Endothelial cell of umbilical vein (primary cell): ENCODE measurements at regions not wholly inside any gene's neighbourhood (a gene's known extent, or its start where the extent isn't known, plus 50 kb on each side); places are given as distances from the start of the nearest gene placed in this dataset.

ENCODE experiments used
- BruUV-seq: library from RNA; stranded (reverse); fragments of 400-500 nt; replicated peaks from 2 replicates; lab custom pipeline; 2021; lab: Mats Ljungman, UMichigan
- CTCF ChIA-PET: fragments of 300-600, 350-600 bp; sonication (Branson Sonifier 250); formaldehyde crosslinking; loops from one replicate; lab custom pipeline; 2021; ENCODE audit warnings: antibody characterized with exemption, inconsistent platforms; lab: Charles Lee
- POLR2A ChIA-PET: fragments of 300-600, 350-600 bp; sonication (Branson Sonifier 250); formaldehyde crosslinking; loops from one replicate; lab custom pipeline; 2021; ENCODE audit warnings: antibody characterized with exemption, inconsistent platforms; lab: Charles Lee
- DNase-seq: peaks from one replicate; pipeline ENCODE4 v3.0.0-alpha.2; 2011; ENCODE audit warnings: low read depth, low spot score
- FAIRE-seq: peaks from 2 replicates; lab custom pipeline; 2011; peaks lifted over from hg19 to GRCh38; lab: Jason Lieb, UNC
- H2AFZ ChIP-seq: 2 replicates; pipeline ENCODE4 v1.6.0; 2012; ENCODE audit warnings: low read depth, low read length, control low read depth, inconsistent platforms
- H3K27ac ChIP-seq: 2 replicates; pipeline ENCODE4 v1.5.1; 2011; ENCODE audit warnings: low read depth, mild to moderate bottlenecking, control low read depth, low read length, moderate library complexity; ENCODE audit not compliant: insufficient read depth
- H3K27me3 ChIP-seq, 2 experiments: 2 replicates each; pipeline versions ENCODE4 v1.6.0 to v1.6.1; 2011; ENCODE audit warnings: low read length in 2 of 2, mixed read lengths in 1 of 2; ENCODE audit not compliant: control insufficient read depth in 2 of 2, insufficient read depth in 2 of 2
- H3K36me3 ChIP-seq, 2 experiments: 2 replicates in 1 of 2; 3 replicates in 1 of 2; pipeline ENCODE4 v1.5.1; 2011; ENCODE audit warnings: low read length in 2 of 2, mild to moderate bottlenecking in 1 of 2, moderate library complexity in 1 of 2; ENCODE audit not compliant: control insufficient read depth in 2 of 2, insufficient read depth in 2 of 2; ENCODE audit errors: extremely low read depth in 1 of 2
- H3K4me1 ChIP-seq: 3 replicates; pipeline ENCODE4 v1.5.1; 2011; ENCODE audit warnings: mild to moderate bottlenecking, low read length; ENCODE audit not compliant: control insufficient read depth, insufficient read depth; ENCODE audit errors: extremely low read depth
- H3K4me2 ChIP-seq: 2 replicates; pipeline ENCODE4 v1.6.1; 2011; ENCODE audit warnings: low read length, control low read depth, mixed read lengths; ENCODE audit not compliant: insufficient read depth
- H3K4me3 ChIP-seq, 3 experiments: fragments of 200-600 bp in 1 of 3; sonication (generic), shearing (Covaris generic) in 1 of 3; replicated peaks in 1 of 3; 2 replicates each; pipeline ENCODE4 v1.5.1; 2011 to 2016; ENCODE audit warnings: control low read depth in 3 of 3, low read length in 3 of 3, mild to moderate bottlenecking in 2 of 3, inconsistent platforms in 1 of 3, low read depth in 1 of 3, moderate library complexity in 1 of 3; ENCODE audit not compliant: insufficient read depth in 1 of 3
- H3K79me2 ChIP-seq: 2 replicates; pipeline ENCODE4 v1.6.0; 2012; ENCODE audit warnings: low read length, inconsistent platforms; ENCODE audit not compliant: control insufficient read depth, insufficient read depth
- H3K9ac ChIP-seq: replicated peaks from 2 replicates; pipeline ENCODE3; 2011; ENCODE audit warnings: low read length, control low read depth; ENCODE audit not compliant: insufficient read depth; ENCODE audit errors: extremely low read depth
- H3K9me1 ChIP-seq: replicated peaks from 3 replicates; pipeline ENCODE4 v1.6.0; 2011; ENCODE audit warnings: mild to moderate bottlenecking, low read length; ENCODE audit not compliant: control insufficient read depth, insufficient read depth; ENCODE audit errors: extremely low read depth
- H3K9me3 ChIP-seq: replicated peaks from 2 replicates; pipeline ENCODE4 v1.5.1; 2012; ENCODE audit warnings: low read length, inconsistent platforms; ENCODE audit not compliant: control insufficient read depth, insufficient read depth
- H4K20me1 ChIP-seq: replicated peaks from 2 replicates; pipeline ENCODE3; 2011; ENCODE audit warnings: mild to moderate bottlenecking, low read length; ENCODE audit not compliant: control insufficient read depth, insufficient read depth; ENCODE audit errors: extremely low read depth
- EZH2 ChIP-seq: IDR thresholded peaks from 2 replicates; pipeline ENCODE4 v1.6.1; 2012; ENCODE audit warnings: borderline replicate concordance, low read depth, mild to moderate bottlenecking, moderate library complexity, low read length, inconsistent platforms; ENCODE audit not compliant: severe bottlenecking
- FOS ChIP-seq: IDR thresholded peaks from 2 replicates; pipeline ENCODE4 v1.6.1; 2011; ENCODE audit warnings: mild to moderate bottlenecking, low read length, moderate library complexity, borderline replicate concordance; ENCODE audit not compliant: insufficient read depth
- GATA2 ChIP-seq: IDR thresholded peaks from 2 replicates; pipeline ENCODE4 v1.7.0; 2011; ENCODE audit warnings: low read depth, mild to moderate bottlenecking, moderate library complexity, mixed read lengths, low read length; ENCODE audit not compliant: insufficient read length, insufficient read depth
- JUN ChIP-seq: IDR thresholded peaks from 2 replicates; pipeline ENCODE4 v1.6.1; 2011; ENCODE audit warnings: borderline replicate concordance, low read depth; ENCODE audit not compliant: insufficient read length, insufficient read depth
- dilution Hi-C: fragments of 300-500 bp; cut with MboI; formaldehyde crosslinking; loops from one replicate; pipeline ENCODE4 v1.15.0; 2019; ENCODE audit warnings: low sequenced_read_pairs; ENCODE audit not compliant: extremely low pct_ligation_motif_present
- intact Hi-C: fragments of 100-400 bp; cut with micrococcal nuclease; formaldehyde crosslinking; loops from one replicate; pipeline ENCODE4 v1.10.0; 2022
- TF ChIP-seq, protein P1 (sequence below), 2 donors: IDR thresholded peaks; 1 replicate in 1 of 2; 2 replicates in 1 of 2; pipeline ENCODE4 v1.5.1; 2011; ENCODE audit warnings: low read length in 2 of 2, mild to moderate bottlenecking in 2 of 2, moderate library complexity in 2 of 2, control low read depth in 1 of 2, inconsistent platforms in 1 of 2, low read depth in 1 of 2; ENCODE audit not compliant: insufficient read depth in 1 of 2; ENCODE audit errors: extremely low read depth in 1 of 2
- TF ChIP-seq, protein P2 (sequence below): IDR thresholded peaks from 2 replicates; pipeline ENCODE4 v1.6.1; 2011; ENCODE audit not compliant: insufficient read depth, insufficient read length

DNA sequence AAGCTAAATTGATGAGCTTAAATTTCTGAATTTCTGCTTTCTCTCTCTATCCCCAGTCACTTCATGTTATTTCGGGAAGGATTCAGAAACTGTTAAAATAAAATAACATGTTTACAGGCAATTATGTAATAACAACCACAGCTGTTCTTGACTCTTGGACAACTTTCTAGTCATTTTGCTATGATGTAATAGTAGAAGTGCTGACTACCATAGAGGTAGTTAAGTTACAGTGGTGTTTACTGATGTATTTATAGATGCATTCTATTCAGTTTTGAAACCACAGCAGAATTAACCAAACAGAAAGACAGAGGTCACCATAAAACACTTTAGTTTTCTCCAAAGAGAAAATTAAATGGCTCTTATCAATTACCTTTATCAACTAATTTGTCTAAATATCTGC, 1292.0 kb upstream of the CHAC2 start:
- ChIA-PET POLR2A (no interaction called here), CTCF (no interaction called here)
- dilution Hi-C loops, result no loop called here
- no peak for FAIRE-seq
- no peak overlapping the region for H3K4me3 ChIP-seq
- H3K27me3 ChIP-seq, result no peaks in the 10 kb centered on the region
- H3K4me1 ChIP-seq, result no peaks in the 10 kb centered on the region
- TF ChIP-seq FOS (no peak), GATA2 (no peak), JUN (no peak), EZH2 (no peak)
- TF ChIP-seq, protein P1, sequence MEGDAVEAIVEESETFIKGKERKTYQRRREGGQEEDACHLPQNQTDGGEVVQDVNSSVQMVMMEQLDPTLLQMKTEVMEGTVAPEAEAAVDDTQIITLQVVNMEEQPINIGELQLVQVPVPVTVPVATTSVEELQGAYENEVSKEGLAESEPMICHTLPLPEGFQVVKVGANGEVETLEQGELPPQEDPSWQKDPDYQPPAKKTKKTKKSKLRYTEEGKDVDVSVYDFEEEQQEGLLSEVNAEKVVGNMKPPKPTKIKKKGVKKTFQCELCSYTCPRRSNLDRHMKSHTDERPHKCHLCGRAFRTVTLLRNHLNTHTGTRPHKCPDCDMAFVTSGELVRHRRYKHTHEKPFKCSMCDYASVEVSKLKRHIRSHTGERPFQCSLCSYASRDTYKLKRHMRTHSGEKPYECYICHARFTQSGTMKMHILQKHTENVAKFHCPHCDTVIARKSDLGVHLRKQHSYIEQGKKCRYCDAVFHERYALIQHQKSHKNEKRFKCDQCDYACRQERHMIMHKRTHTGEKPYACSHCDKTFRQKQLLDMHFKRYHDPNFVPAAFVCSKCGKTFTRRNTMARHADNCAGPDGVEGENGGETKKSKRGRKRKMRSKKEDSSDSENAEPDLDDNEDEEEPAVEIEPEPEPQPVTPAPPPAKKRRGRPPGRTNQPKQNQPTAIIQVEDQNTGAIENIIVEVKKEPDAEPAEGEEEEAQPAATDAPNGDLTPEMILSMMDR (IDR thresholded peaks at IDR 0.05; ENCODE audit: extremely low read depth in 1 of 2, insufficient read depth in 1 of 2, low read depth in 1 of 2, low read length in 2 of 2), result no peak
- TF ChIP-seq, protein P2, sequence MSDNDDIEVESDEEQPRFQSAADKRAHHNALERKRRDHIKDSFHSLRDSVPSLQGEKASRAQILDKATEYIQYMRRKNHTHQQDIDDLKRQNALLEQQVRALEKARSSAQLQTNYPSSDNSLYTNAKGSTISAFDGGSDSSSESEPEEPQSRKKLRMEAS, result no peak
- DNase-seq, result no peak
- H3K27ac ChIP-seq, result no peak overlapping the region
- H3K79me2 ChIP-seq, result no peaks in the 10 kb centered on the region
- no peak overlapping the region for H3K4me2 ChIP-seq
- no peaks in the 10 kb centered on the region for H3K36me3 ChIP-seq
- H3K9ac ChIP-seq, result no peak overlapping the region
- no peak overlapping the region for H2AFZ ChIP-seq
- no peaks in the 10 kb centered on the region for H3K9me1 ChIP-seq
- intact Hi-C loops, result no loop called here
- BruUV-seq, result no TSS peak
- no peaks in the 10 kb centered on the region for H4K20me1 ChIP-seq
- H3K9me3 ChIP-seq, result no peaks in the 10 kb centered on the region
